ENCODE measurements at regions not wholly inside any gene's neighbourhood (a gene's known extent, or its start where the extent isn't known, plus 50 kb on each side); places are given as distances from the start of the nearest gene placed in this dataset.

DNA sequence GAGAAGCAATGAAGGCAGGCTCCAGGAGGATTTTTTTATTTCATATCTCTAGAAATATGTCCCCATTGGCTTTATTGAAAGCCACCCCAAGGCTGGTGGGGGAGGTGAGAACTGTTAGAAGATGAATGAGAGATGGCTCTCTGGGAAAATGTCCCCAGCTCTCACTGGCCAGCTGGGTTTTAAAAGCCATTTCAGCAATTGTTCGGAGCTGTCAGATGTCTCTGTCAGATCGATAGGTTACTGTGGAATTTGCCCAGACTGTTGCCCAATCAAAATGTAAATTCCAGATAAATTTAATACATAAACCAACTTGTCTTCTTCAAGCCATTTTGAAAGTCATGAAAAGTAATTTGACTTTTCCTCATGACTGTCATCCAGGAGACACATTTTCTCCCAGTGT is 67.0 kb upstream of the BRINP1 start:
- TF ChIP-seq EZH2 (IDR thresholded peaks at IDR 0.05; ENCODE audit: borderline replicate concordance, low read length), result no peak
- TF ChIP-seq, protein P1, sequence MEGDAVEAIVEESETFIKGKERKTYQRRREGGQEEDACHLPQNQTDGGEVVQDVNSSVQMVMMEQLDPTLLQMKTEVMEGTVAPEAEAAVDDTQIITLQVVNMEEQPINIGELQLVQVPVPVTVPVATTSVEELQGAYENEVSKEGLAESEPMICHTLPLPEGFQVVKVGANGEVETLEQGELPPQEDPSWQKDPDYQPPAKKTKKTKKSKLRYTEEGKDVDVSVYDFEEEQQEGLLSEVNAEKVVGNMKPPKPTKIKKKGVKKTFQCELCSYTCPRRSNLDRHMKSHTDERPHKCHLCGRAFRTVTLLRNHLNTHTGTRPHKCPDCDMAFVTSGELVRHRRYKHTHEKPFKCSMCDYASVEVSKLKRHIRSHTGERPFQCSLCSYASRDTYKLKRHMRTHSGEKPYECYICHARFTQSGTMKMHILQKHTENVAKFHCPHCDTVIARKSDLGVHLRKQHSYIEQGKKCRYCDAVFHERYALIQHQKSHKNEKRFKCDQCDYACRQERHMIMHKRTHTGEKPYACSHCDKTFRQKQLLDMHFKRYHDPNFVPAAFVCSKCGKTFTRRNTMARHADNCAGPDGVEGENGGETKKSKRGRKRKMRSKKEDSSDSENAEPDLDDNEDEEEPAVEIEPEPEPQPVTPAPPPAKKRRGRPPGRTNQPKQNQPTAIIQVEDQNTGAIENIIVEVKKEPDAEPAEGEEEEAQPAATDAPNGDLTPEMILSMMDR (IDR thresholded peaks at IDR 0.05; ENCODE audit: low read length), result no peak

All from OCI-LY1 (cell line).